Germinal center (tissue), 1 donor: ENCODE measurements at regions not wholly inside any gene's neighbourhood (a gene's known extent, or its start where the extent isn't known, plus 50 kb on each side); places are given as distances from the start of the nearest gene placed in this dataset.

Experiments used
- DNase-seq: peaks from one replicate; pipeline ENCODE4 v3.0.0; 2012; ENCODE audit warnings: mixed read lengths, low spot score

- DNase-seq: no peak
These were observed 2451.8 kb downstream of the PCDH7 start for GRCh38 chr4:33171873-33172525.

GRCh38 chr4:33176566-33176965 lies 2456.4 kb downstream of the PCDH7 start:
- DNase-seq: no peak

- no peak for DNase-seq
These were observed 2464.6 kb downstream of the PCDH7 start for GRCh38 chr4:33184657-33185290.

- no peak for DNase-seq
These were observed 2466.9 kb downstream of the PCDH7 start for GRCh38 chr4:33187035-33187434.

- no peak for DNase-seq
These were observed 2468.6 kb downstream of the PCDH7 start for GRCh38 chr4:33188733-33189132.

GRCh38 chr4:33189169-33189568 lies 2469.0 kb downstream of the PCDH7 start:
- DNase-seq: no peak

GRCh38 chr4:33193109-33193508 lies 2472.9 kb downstream of the PCDH7 start:
- no peak for DNase-seq

GRCh38 chr4:33200377-33200776 lies 2480.2 kb downstream of the PCDH7 start:
- no peak for DNase-seq

GRCh38 chr4:33218238-33218637 lies 2498.1 kb downstream of the PCDH7 start:
- no peak for DNase-seq

- DNase-seq: no peak
These were observed 2506.0 kb downstream of the PCDH7 start for GRCh38 chr4:33226133-33226532.

- DNase-seq: no peak
These were observed 2506.6 kb downstream of the PCDH7 start for GRCh38 chr4:33226783-33227182.

GRCh38 chr4:33255094-33255493 lies 2534.9 kb downstream of the PCDH7 start:
- DNase-seq: no peak

- DNase-seq: no peak
These were observed 2535.3 kb downstream of the PCDH7 start for GRCh38 chr4:33255507-33255906.

- DNase-seq: no peak
These were observed 2542.7 kb downstream of the PCDH7 start for GRCh38 chr4:33262824-33263223.

GRCh38 chr4:33268776-33269175 lies 2548.6 kb downstream of the PCDH7 start:
- no peak for DNase-seq

GRCh38 chr4:33270403-33270802 lies 2550.2 kb downstream of the PCDH7 start:
- DNase-seq: no peak

GRCh38 chr4:33272722-33273121 lies 2552.6 kb downstream of the PCDH7 start:
- no peak for DNase-seq

GRCh38 chr4:33283818-33284217 lies 2563.6 kb downstream of the PCDH7 start:
- no peak for DNase-seq

- DNase-seq: no peak
These were observed 2576.8 kb downstream of the PCDH7 start for GRCh38 chr4:33296876-33297455.

GRCh38 chr4:33302321-33302720 lies 2582.2 kb downstream of the PCDH7 start:
- DNase-seq: no peak

GRCh38 chr4:33306131-33306530 lies 2586.0 kb downstream of the PCDH7 start:
- no peak for DNase-seq

GRCh38 chr4:33316033-33316432 lies 2595.9 kb downstream of the PCDH7 start:
- DNase-seq: no peak

- DNase-seq: no peak
These were observed 2596.4 kb downstream of the PCDH7 start for GRCh38 chr4:33316578-33316977.

GRCh38 chr4:33323393-33323792 lies 2603.2 kb downstream of the PCDH7 start:
- no peak for DNase-seq
